SH-SY5Y (cell line): ENCODE measurements at regions not wholly inside any gene's neighbourhood (a gene's known extent, or its start where the extent isn't known, plus 50 kb on each side); places are given as distances from the start of the nearest gene placed in this dataset.

Experiments used
- GATA2 ChIP-seq: IDR thresholded peaks from 2 replicates; pipeline ENCODE4 v1.6.1; 2011; ENCODE audit warnings: mild to moderate bottlenecking, low read depth, low read length
- GATA3 ChIP-seq: IDR thresholded peaks from 2 replicates; pipeline ENCODE4 v1.6.1; 2011; ENCODE audit warnings: low read depth, mild to moderate bottlenecking, low read length, moderate library complexity

- no peak for TF ChIP-seq GATA2
- no peak for TF ChIP-seq GATA3
Observed at GRCh38 chr10:32175629-32176028, 119.4 kb upstream of the KIF5B start.

- TF ChIP-seq GATA2 (no peak), GATA3 (no peak)
Observed at GRCh38 chr10:32174349-32174893, 118.2 kb upstream of the KIF5B start.

- no peak for TF ChIP-seq GATA3
- no peak for TF ChIP-seq GATA2
Observed at GRCh38 chr10:32171204-32171603, 115.0 kb upstream of the KIF5B start.

- TF ChIP-seq GATA3 (no peak), GATA2 (no peak)
Observed at GRCh38 chr10:32169556-32169955, 113.3 kb upstream of the KIF5B start.

GRCh38 chr10:32167450-32167849 is 111.2 kb upstream of the KIF5B start:
- no peak for TF ChIP-seq GATA3
- TF ChIP-seq GATA2: no peak

- TF ChIP-seq GATA3 (no peak), GATA2 (no peak)
Observed at GRCh38 chr10:32166365-32166764, 110.1 kb upstream of the KIF5B start.

GRCh38 chr10:32163762-32164148 is 107.5 kb upstream of the KIF5B start:
- TF ChIP-seq GATA3 (no peak), GATA2 (no peak)

GRCh38 chr10:32163071-32163761 is 107.0 kb upstream of the KIF5B start:
- no peak for TF ChIP-seq GATA2
- no peak for TF ChIP-seq GATA3

- TF ChIP-seq GATA3: no peak
- TF ChIP-seq GATA2: no peak
Observed at GRCh38 chr10:32161586-32161985, 105.4 kb upstream of the KIF5B start.

- no peak for TF ChIP-seq GATA3
- no peak for TF ChIP-seq GATA2
Observed at GRCh38 chr10:32160864-32161263, 104.6 kb upstream of the KIF5B start.

GRCh38 chr10:32159264-32159663 is 103.0 kb upstream of the KIF5B start:
- no peak for TF ChIP-seq GATA2
- TF ChIP-seq GATA3: no peak

GRCh38 chr10:32156031-32156495 is 99.8 kb upstream of the KIF5B start:
- TF ChIP-seq GATA2 (no peak), GATA3 (no peak)

- no peak for TF ChIP-seq GATA3
- no peak for TF ChIP-seq GATA2
Observed at GRCh38 chr10:32155075-32155516, 98.9 kb upstream of the KIF5B start.

- TF ChIP-seq GATA3 (no peak), GATA2 (no peak)
Observed at GRCh38 chr10:32153931-32154330, 97.7 kb upstream of the KIF5B start.

GRCh38 chr10:32153252-32153651 is 97.0 kb upstream of the KIF5B start:
- TF ChIP-seq GATA3 (no peak), GATA2 (no peak)
